ENCODE measurements at regions not wholly inside any gene's neighbourhood (a gene's known extent, or its start where the extent isn't known, plus 50 kb on each side); places are given as distances from the start of the nearest gene placed in this dataset.

- no peak overlapping the region for H3K4me3 Mint-ChIP-seq
- H3K27ac Mint-ChIP-seq, result no peak overlapping the region
- no peaks in the 10 kb centered on the region for H3K4me1 Mint-ChIP-seq
- H3K36me3 Mint-ChIP-seq (ENCODE audit: low read depth), result no peaks in the 10 kb centered on the region
- ATAC-seq (replicated peaks), result no peak
- no peaks in the 10 kb centered on the region for H3K27me3 Mint-ChIP-seq
- peaks cover 4% of the 10 kb centered on the region for H3K9me3 Mint-ChIP-seq
Observed at GRCh38 chr1:238205045-238205662, 314.4 kb upstream of the ZP4 start.

GRCh38 chr1:238201992-238202391 lies 311.3 kb upstream of the ZP4 start:
- Mint-ChIP-seq H3K9me3 (peaks cover 4% of the 10 kb centered on the region), H3K36me3 (ENCODE audit: low read depth) (no peaks in the 10 kb centered on the region), H3K27ac (no peak overlapping the region), H3K27me3 (no peaks in the 10 kb centered on the region), H3K4me3 (no peak overlapping the region), H3K4me1 (no peaks in the 10 kb centered on the region)
- no peak for ATAC-seq (replicated peaks)

- Mint-ChIP-seq H3K36me3 (ENCODE audit: low read depth) (no peaks in the 10 kb centered on the region), H3K4me3 (no peak overlapping the region), H3K27ac (no peak overlapping the region)
Observed at GRCh38 chr1:238199325-238199724, 308.6 kb upstream of the ZP4 start.

GRCh38 chr1:238196516-238196915 lies 305.8 kb upstream of the ZP4 start:
- no peak for ATAC-seq (replicated peaks)
- peaks cover 4% of the 10 kb centered on the region for H3K9me3 Mint-ChIP-seq
- H3K4me3 Mint-ChIP-seq, result no peak overlapping the region
- H3K36me3 Mint-ChIP-seq (ENCODE audit: low read depth), result no peaks in the 10 kb centered on the region
- H3K27me3 Mint-ChIP-seq, result no peaks in the 10 kb centered on the region
- H3K4me1 Mint-ChIP-seq, result no peaks in the 10 kb centered on the region
- no peak overlapping the region for H3K27ac Mint-ChIP-seq

More at GRCh38 chr1:238199325-238199724, 308.6 kb upstream of the ZP4 start:
- H3K27me3 Mint-ChIP-seq, result no peaks in the 10 kb centered on the region
- H3K4me1 Mint-ChIP-seq, result no peaks in the 10 kb centered on the region
- H3K9me3 Mint-ChIP-seq, result peaks cover 4% of the 10 kb centered on the region
- no peak for ATAC-seq (replicated peaks)

GRCh38 chr1:238191170-238191569 lies 300.4 kb upstream of the ZP4 start:
- Mint-ChIP-seq H3K27me3 (no peaks in the 10 kb centered on the region), H3K27ac (no peak overlapping the region), H3K36me3 (ENCODE audit: low read depth) (no peaks in the 10 kb centered on the region), H3K4me3 (no peak overlapping the region), H3K4me1 (no peaks in the 10 kb centered on the region), H3K9me3 (no peaks in the 10 kb centered on the region)
- no peak for ATAC-seq (replicated peaks)

- no peak overlapping the region for H3K4me3 Mint-ChIP-seq
- no peak for ATAC-seq (replicated peaks)
- no peaks in the 10 kb centered on the region for H3K27me3 Mint-ChIP-seq
- H3K36me3 Mint-ChIP-seq (ENCODE audit: low read depth), result no peaks in the 10 kb centered on the region
- peaks cover 7% of the 10 kb centered on the region for H3K9me3 Mint-ChIP-seq
- H3K4me1 Mint-ChIP-seq, result no peaks in the 10 kb centered on the region
- no peak overlapping the region for H3K27ac Mint-ChIP-seq
Observed at GRCh38 chr1:238187575-238187949, 296.8 kb upstream of the ZP4 start.

GRCh38 chr1:238186887-238187574 lies 296.3 kb upstream of the ZP4 start:
- Mint-ChIP-seq H3K36me3 (ENCODE audit: low read depth) (no peaks in the 10 kb centered on the region), H3K4me3 (no peak overlapping the region), H3K4me1 (no peaks in the 10 kb centered on the region), H3K27ac (no peak overlapping the region), H3K9me3 (peaks cover 11% of the 10 kb centered on the region), H3K27me3 (no peaks in the 10 kb centered on the region)
- ATAC-seq (replicated peaks), result no peak

GRCh38 chr1:238177960-238178645 lies 287.4 kb upstream of the ZP4 start:
- no peak overlapping the region for H3K4me3 Mint-ChIP-seq
- no peak overlapping the region for H3K27ac Mint-ChIP-seq
- no peaks in the 10 kb centered on the region for H3K4me1 Mint-ChIP-seq
- H3K36me3 Mint-ChIP-seq (ENCODE audit: low read depth), result no peaks in the 10 kb centered on the region
- H3K9me3 Mint-ChIP-seq, result peaks cover 10% of the 10 kb centered on the region
- H3K27me3 Mint-ChIP-seq, result no peaks in the 10 kb centered on the region
- ATAC-seq (replicated peaks), result no peak

GRCh38 chr1:238177351-238177750 lies 286.6 kb upstream of the ZP4 start:
- ATAC-seq (replicated peaks), result no peak
- H3K9me3 Mint-ChIP-seq, result peaks cover 9% of the 10 kb centered on the region
- no peaks in the 10 kb centered on the region for H3K36me3 Mint-ChIP-seq (ENCODE audit: low read depth)
- H3K27me3 Mint-ChIP-seq, result no peaks in the 10 kb centered on the region
- H3K27ac Mint-ChIP-seq, result no peak overlapping the region
- H3K4me1 Mint-ChIP-seq, result no peaks in the 10 kb centered on the region
- no peak overlapping the region for H3K4me3 Mint-ChIP-seq

GRCh38 chr1:238176441-238176840 lies 285.7 kb upstream of the ZP4 start:
- Mint-ChIP-seq H3K4me1 (no peaks in the 10 kb centered on the region), H3K9me3 (peaks cover 5% of the 10 kb centered on the region), H3K36me3 (ENCODE audit: low read depth) (no peaks in the 10 kb centered on the region), H3K27ac (no peak overlapping the region), H3K4me3 (no peak overlapping the region), H3K27me3 (no peaks in the 10 kb centered on the region)
- ATAC-seq (replicated peaks), result no peak

GRCh38 chr1:238171985-238172384 lies 281.3 kb upstream of the ZP4 start:
- Mint-ChIP-seq H3K27me3 (no peaks in the 10 kb centered on the region), H3K27ac (no peak overlapping the region), H3K36me3 (ENCODE audit: low read depth) (no peaks in the 10 kb centered on the region), H3K4me3 (no peak overlapping the region), H3K9me3 (no peaks in the 10 kb centered on the region), H3K4me1 (no peaks in the 10 kb centered on the region)
- ATAC-seq (replicated peaks), result no peak

- Mint-ChIP-seq H3K4me3 (no peak overlapping the region), H3K4me1 (no peaks in the 10 kb centered on the region), H3K27ac (no peak overlapping the region), H3K36me3 (ENCODE audit: low read depth) (no peaks in the 10 kb centered on the region), H3K27me3 (no peaks in the 10 kb centered on the region), H3K9me3 (peaks cover 14% of the 10 kb centered on the region)
- ATAC-seq (replicated peaks), result no peak
Observed at GRCh38 chr1:238161955-238162354, 271.2 kb upstream of the ZP4 start.

- Mint-ChIP-seq H3K4me3 (no peak overlapping the region), H3K36me3 (ENCODE audit: low read depth) (no peaks in the 10 kb centered on the region), H3K27ac (no peak overlapping the region), H3K27me3 (no peaks in the 10 kb centered on the region), H3K4me1 (no peaks in the 10 kb centered on the region), H3K9me3 (peaks cover 10% of the 10 kb centered on the region)
- ATAC-seq (replicated peaks), result no peak
Observed at GRCh38 chr1:238153939-238154338, 263.2 kb upstream of the ZP4 start.

- H3K4me3 Mint-ChIP-seq, result no peak overlapping the region
Observed at GRCh38 chr1:238153253-238153652, 262.5 kb upstream of the ZP4 start.

GRCh38 chr1:238152119-238152518 lies 261.4 kb upstream of the ZP4 start:
- Mint-ChIP-seq H3K9me3 (peaks cover 7% of the 10 kb centered on the region), H3K27ac (no peak overlapping the region), H3K4me1 (no peaks in the 10 kb centered on the region), H3K27me3 (no peaks in the 10 kb centered on the region), H3K36me3 (ENCODE audit: low read depth) (no peaks in the 10 kb centered on the region), H3K4me3 (no peak overlapping the region)
- no peak for ATAC-seq (replicated peaks)

More at GRCh38 chr1:238153253-238153652, 262.5 kb upstream of the ZP4 start:
- no peak overlapping the region for H3K27ac Mint-ChIP-seq
- no peaks in the 10 kb centered on the region for H3K4me1 Mint-ChIP-seq
- peaks cover 7% of the 10 kb centered on the region for H3K9me3 Mint-ChIP-seq
- no peaks in the 10 kb centered on the region for H3K36me3 Mint-ChIP-seq (ENCODE audit: low read depth)
- H3K27me3 Mint-ChIP-seq, result no peaks in the 10 kb centered on the region
- ATAC-seq (replicated peaks), result no peak
